ENCODE measurements at regions not wholly inside any gene's neighbourhood (a gene's known extent, or its start where the extent isn't known, plus 50 kb on each side); places are given as distances from the start of the nearest gene placed in this dataset.

DNA sequence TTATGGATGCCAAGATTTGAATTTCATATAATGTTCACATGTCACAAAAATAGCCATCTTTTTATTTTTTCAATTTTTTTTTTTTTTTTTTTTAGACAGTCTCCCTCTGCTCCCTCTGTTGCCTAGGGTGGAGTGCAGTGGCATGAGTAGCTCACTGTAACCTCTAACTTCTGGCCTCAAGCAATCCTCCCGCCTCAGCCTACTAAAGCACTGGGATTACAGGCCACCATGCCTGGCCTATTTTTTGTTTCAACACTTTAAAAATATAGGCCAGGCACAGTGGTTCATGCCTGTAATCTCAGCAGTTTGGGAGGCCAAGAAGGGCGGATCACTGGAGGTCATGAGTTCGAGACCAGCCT lies 246.3 kb downstream of the SKIDA1 start:
- TF ChIP-seq POLR2AphosphoS5 (IDR thresholded peaks at IDR 0.05) = no peak
- TF ChIP-seq, protein P1, sequence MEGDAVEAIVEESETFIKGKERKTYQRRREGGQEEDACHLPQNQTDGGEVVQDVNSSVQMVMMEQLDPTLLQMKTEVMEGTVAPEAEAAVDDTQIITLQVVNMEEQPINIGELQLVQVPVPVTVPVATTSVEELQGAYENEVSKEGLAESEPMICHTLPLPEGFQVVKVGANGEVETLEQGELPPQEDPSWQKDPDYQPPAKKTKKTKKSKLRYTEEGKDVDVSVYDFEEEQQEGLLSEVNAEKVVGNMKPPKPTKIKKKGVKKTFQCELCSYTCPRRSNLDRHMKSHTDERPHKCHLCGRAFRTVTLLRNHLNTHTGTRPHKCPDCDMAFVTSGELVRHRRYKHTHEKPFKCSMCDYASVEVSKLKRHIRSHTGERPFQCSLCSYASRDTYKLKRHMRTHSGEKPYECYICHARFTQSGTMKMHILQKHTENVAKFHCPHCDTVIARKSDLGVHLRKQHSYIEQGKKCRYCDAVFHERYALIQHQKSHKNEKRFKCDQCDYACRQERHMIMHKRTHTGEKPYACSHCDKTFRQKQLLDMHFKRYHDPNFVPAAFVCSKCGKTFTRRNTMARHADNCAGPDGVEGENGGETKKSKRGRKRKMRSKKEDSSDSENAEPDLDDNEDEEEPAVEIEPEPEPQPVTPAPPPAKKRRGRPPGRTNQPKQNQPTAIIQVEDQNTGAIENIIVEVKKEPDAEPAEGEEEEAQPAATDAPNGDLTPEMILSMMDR (IDR thresholded peaks at IDR 0.05; ENCODE audit: poor library complexity, severe bottlenecking) = no peak
